Progenitor cell of endocrine pancreas (in vitro differentiated cells): ENCODE measurements at regions not wholly inside any gene's neighbourhood (a gene's known extent, or its start where the extent isn't known, plus 50 kb on each side); places are given as distances from the start of the nearest gene placed in this dataset.

ENCODE experiments used
- DNase-seq: peaks from one replicate; pipeline ENCODE4 v3.0.0; 2021; ENCODE audit warnings: low spot score; ENCODE audit not compliant: unreplicated experiment
- H3K27ac Mint-ChIP-seq: 2 replicates; pipeline ENCODE4 v1.8.0; 2021; ENCODE audit warnings: mild to moderate bottlenecking, moderate library complexity, mixed read lengths
- H3K27me3 Mint-ChIP-seq: 2 replicates; pipeline ENCODE4 v1.8.0; 2021; ENCODE audit warnings: mixed read lengths
- H3K36me3 Mint-ChIP-seq: 2 replicates; pipeline ENCODE4 v1.8.0; 2022; ENCODE audit warnings: mixed read lengths; ENCODE audit not compliant: insufficient read depth
- H3K4me1 Mint-ChIP-seq: 2 replicates; pipeline ENCODE4 v1.8.0; 2021; ENCODE audit warnings: low read depth, mixed read lengths
- H3K4me3 Mint-ChIP-seq: 2 replicates; pipeline ENCODE4 v1.8.0; 2021; ENCODE audit warnings: low read depth, mild to moderate bottlenecking, moderate library complexity, mixed read lengths
- H3K9me3 Mint-ChIP-seq: 2 replicates; pipeline ENCODE4 v1.8.0; 2021; ENCODE audit warnings: low read depth, mixed read lengths
- CTCF ChIP-seq: fragments of 200-600 bp; sonication (generic); IDR thresholded peaks from one replicate; pipeline ENCODE4 v1.5.0; 2021; ENCODE audit warnings: antibody characterized with exemption, mild to moderate bottlenecking; ENCODE audit not compliant: unreplicated experiment

- DNase-seq: peak; percentile 6
- H3K9me3 Mint-ChIP-seq: no peaks in the 10 kb centered on the region
- H3K4me3 Mint-ChIP-seq: no peak overlapping the region
- H3K27ac Mint-ChIP-seq: no peak overlapping the region
- peaks cover 8% of the 10 kb centered on the region for H3K27me3 Mint-ChIP-seq
- H3K36me3 Mint-ChIP-seq: no peaks in the 10 kb centered on the region
- TF ChIP-seq CTCF: no peak
- H3K4me1 Mint-ChIP-seq: peaks cover 5% of the 10 kb centered on the region
Observed at GRCh38 chr10:131573707-131574106, 262.2 kb upstream of the TCERG1L start.

GRCh38 chr10:131574363-131574706 lies 262.8 kb upstream of the TCERG1L start:
- Mint-ChIP-seq H3K27me3 (peaks cover 8% of the 10 kb centered on the region), H3K4me1 (peaks cover 3% of the 10 kb centered on the region), H3K27ac (no peak overlapping the region), H3K9me3 (no peaks in the 10 kb centered on the region), H3K4me3 (no peak overlapping the region), H3K36me3 (no peaks in the 10 kb centered on the region)
- no peak for TF ChIP-seq CTCF
- DNase-seq: peak; percentile 6

GRCh38 chr10:131574707-131575430 lies 263.3 kb upstream of the TCERG1L start:
- Mint-ChIP-seq H3K27ac (no peak overlapping the region), H3K27me3 (peaks cover 8% of the 10 kb centered on the region), H3K4me1 (no peaks in the 10 kb centered on the region)

GRCh38 chr10:131575877-131576276 lies 264.4 kb upstream of the TCERG1L start:
- H3K27me3 Mint-ChIP-seq: peaks cover 8% of the 10 kb centered on the region
- no peak overlapping the region for H3K4me3 Mint-ChIP-seq
- no peak for DNase-seq
- H3K4me1 Mint-ChIP-seq: no peaks in the 10 kb centered on the region
- no peak overlapping the region for H3K27ac Mint-ChIP-seq
- H3K9me3 Mint-ChIP-seq: no peaks in the 10 kb centered on the region
- TF ChIP-seq CTCF: no peak
- no peaks in the 10 kb centered on the region for H3K36me3 Mint-ChIP-seq

More at GRCh38 chr10:131574707-131575430, 263.3 kb upstream of the TCERG1L start:
- Mint-ChIP-seq H3K9me3 (no peaks in the 10 kb centered on the region), H3K4me3 (no peak overlapping the region), H3K36me3 (no peaks in the 10 kb centered on the region)
- DNase-seq: peak; percentile 7
- no peak for TF ChIP-seq CTCF

GRCh38 chr10:131576341-131577177 lies 265.0 kb upstream of the TCERG1L start:
- no peaks in the 10 kb centered on the region for H3K4me1 Mint-ChIP-seq
- TF ChIP-seq CTCF: no peak
- H3K9me3 Mint-ChIP-seq: no peaks in the 10 kb centered on the region
- peaks cover 6% of the 10 kb centered on the region for H3K27me3 Mint-ChIP-seq
- peak; percentile 6 for DNase-seq
- no peak overlapping the region for H3K27ac Mint-ChIP-seq
- no peaks in the 10 kb centered on the region for H3K36me3 Mint-ChIP-seq
- no peak overlapping the region for H3K4me3 Mint-ChIP-seq
